ENCODE measurements at regions not wholly inside any gene's neighbourhood (a gene's known extent, or its start where the extent isn't known, plus 50 kb on each side); places are given as distances from the start of the nearest gene placed in this dataset.

DNA sequence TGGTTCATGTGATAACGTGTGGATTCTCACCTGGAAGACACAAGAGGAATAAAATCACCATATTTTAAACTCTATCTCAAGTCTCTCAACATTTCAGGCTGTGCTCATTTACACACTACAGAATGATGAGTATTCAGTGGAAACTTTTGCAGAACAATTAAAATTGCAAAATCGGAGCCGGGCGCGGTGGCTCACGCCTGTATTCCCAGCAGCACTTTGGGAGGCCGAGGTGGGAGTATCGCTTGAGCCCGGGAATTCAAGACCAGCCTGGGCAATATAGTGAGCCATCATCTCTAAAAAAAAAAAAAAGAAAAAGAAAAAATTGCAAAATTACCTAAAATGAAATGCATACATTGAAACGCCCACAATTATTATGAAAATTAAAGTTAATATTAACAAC, 825.9 kb downstream of the KCNJ18 start:
- TF ChIP-seq EZH2 (optimal IDR thresholded peaks at IDR 0.05; ENCODE audit: low read depth, low read length) (no peak), CTCF (IDR thresholded peaks at IDR 0.05; ENCODE audit: low read length) (no peak), EZH2phosphoT487 (IDR thresholded peaks at IDR 0.05; ENCODE audit: low read length) (no peak)
